HEK293 (cell line): ENCODE measurements at regions not wholly inside any gene's neighbourhood (a gene's known extent, or its start where the extent isn't known, plus 50 kb on each side); places are given as distances from the start of the nearest gene placed in this dataset.

Experiments
- CTCF ChIA-PET: fragments of 350-600 bp; formaldehyde crosslinking; extraction: SDS; loops from one replicate; lab custom pipeline; 2021; ENCODE audit warnings: antibody characterized with exemption; lab: Yijun Ruan, JAX
- POLR2A ChIA-PET: fragments of 300-600 bp; formaldehyde crosslinking; extraction: SDS; loops from one replicate; lab custom pipeline; 2020; ENCODE audit warnings: antibody characterized with exemption, inconsistent platforms; lab: Yijun Ruan, JAX
- H3K27ac ChIP-seq: fragments of 200-500 bp; sonication (Bioruptor generic); 2 replicates; pipeline ENCODE4 v1.5.1; 2014; ENCODE audit warnings: low read depth, low read length, control low read depth, inconsistent platforms; ENCODE audit errors: extremely low read depth
- H3K36me3 ChIP-seq, 2 experiments: fragments of 200-500 bp in 1 of 2; sonication (Bioruptor generic) in 1 of 2; 1 replicate in 1 of 2; 2 replicates in 1 of 2; pipeline ENCODE4 v1.5.1; 2014 to 2017; ENCODE audit warnings: inconsistent platforms in 2 of 2, low read length in 2 of 2; ENCODE audit not compliant: control insufficient read depth in 2 of 2, insufficient read depth in 1 of 2
- H3K4me1 ChIP-seq: fragments of 200-500 bp; sonication (Bioruptor generic); 2 replicates; pipeline ENCODE4 v1.5.1; 2014; ENCODE audit warnings: mild to moderate bottlenecking, low read length, inconsistent platforms; ENCODE audit not compliant: control insufficient read depth, insufficient read depth
- H3K4me3 ChIP-seq: 2 replicates; pipeline ENCODE4 v1.5.1; 2011; ENCODE audit warnings: low read depth, mild to moderate bottlenecking, control low read depth, low read length, moderate library complexity
- H3K9me3 ChIP-seq: fragments of 200-500 bp; sonication (Bioruptor generic); 2 replicates; pipeline ENCODE4 v1.5.1; 2014; ENCODE audit warnings: low read depth, low read length, inconsistent platforms; ENCODE audit not compliant: control insufficient read depth, insufficient read depth
- ATF2 ChIP-seq: fragments of 450-650 bp; formaldehyde crosslinking; IDR thresholded peaks from 2 replicates; pipeline ENCODE4 v1.5.1; 2016; ENCODE audit warnings: missing biosample characterization, missing genetic modification characterization, low read depth
- GLI4 ChIP-seq: fragments of 450-650 bp; formaldehyde crosslinking; IDR thresholded peaks from 2 replicates; pipeline ENCODE4 v1.5.1; 2016; ENCODE audit warnings: missing biosample characterization, missing genetic modification characterization
- INSM2 ChIP-seq: fragments of 450-650 bp; formaldehyde crosslinking; IDR thresholded peaks from 2 replicates; pipeline ENCODE4 v1.5.1; 2016; ENCODE audit warnings: missing biosample characterization, missing genetic modification characterization
- KLF16 ChIP-seq: fragments of 450-650 bp; formaldehyde crosslinking; IDR thresholded peaks from 2 replicates; pipeline ENCODE4 v1.5.1; 2017; ENCODE audit warnings: missing biosample characterization, missing genetic modification characterization
- KLF8 ChIP-seq: fragments of 450-650 bp; formaldehyde crosslinking; IDR thresholded peaks from 2 replicates; pipeline ENCODE4 v1.5.1; 2016; ENCODE audit warnings: missing biosample characterization, missing genetic modification characterization
- PRDM6 ChIP-seq: fragments of 450-650 bp; formaldehyde crosslinking; IDR thresholded peaks from 2 replicates; pipeline ENCODE4 v1.5.1; 2017; ENCODE audit warnings: missing biosample characterization, missing genetic modification characterization
- ZFP37 ChIP-seq: fragments of 450-650 bp; formaldehyde crosslinking; IDR thresholded peaks from 2 replicates; pipeline ENCODE4 v1.5.1; 2016; ENCODE audit warnings: missing biosample characterization, missing genetic modification characterization
- ZNF157 ChIP-seq: fragments of 450-650 bp; formaldehyde crosslinking; IDR thresholded peaks from 2 replicates; pipeline ENCODE4 v1.5.1; 2016; ENCODE audit warnings: missing biosample characterization, missing genetic modification characterization
- ZNF174 ChIP-seq: fragments of 450-650 bp; formaldehyde crosslinking; IDR thresholded peaks from 2 replicates; pipeline ENCODE4 v1.5.0; 2017; ENCODE audit warnings: missing biosample characterization, mild to moderate bottlenecking, missing genetic modification characterization
- ZNF19 ChIP-seq: fragments of 450-650 bp; formaldehyde crosslinking; IDR thresholded peaks from 2 replicates; pipeline ENCODE4; 2016; ENCODE audit warnings: missing biosample characterization, missing genetic modification characterization, low read depth
- ZNF404 ChIP-seq: fragments of 450-650 bp; formaldehyde crosslinking; IDR thresholded peaks from 2 replicates; pipeline ENCODE4 v1.5.1; 2017; ENCODE audit warnings: missing biosample characterization, missing genetic modification characterization
- ZNF548 ChIP-seq: fragments of 450-650 bp; formaldehyde crosslinking; IDR thresholded peaks from 2 replicates; pipeline ENCODE4 v1.5.1; 2016; ENCODE audit warnings: missing biosample characterization, missing genetic modification characterization
- ZNF555 ChIP-seq: fragments of 450-650 bp; formaldehyde crosslinking; conservative IDR thresholded peaks from 2 replicates; pipeline ENCODE4 v1.5.1; 2017; ENCODE audit warnings: missing biosample characterization, mild to moderate bottlenecking, missing genetic modification characterization, inconsistent platforms
- ZNF561 ChIP-seq: fragments of 450-650 bp; IDR thresholded peaks from 2 replicates; pipeline ENCODE4 v1.5.1; 2018; ENCODE audit warnings: missing biosample characterization, missing genetic modification characterization, borderline replicate concordance
- ZNF785 ChIP-seq: fragments of 450-650 bp; formaldehyde crosslinking; IDR thresholded peaks from 2 replicates; pipeline ENCODE4 v1.5.1; 2016; ENCODE audit warnings: missing biosample characterization, missing genetic modification characterization
- ZSCAN23 ChIP-seq: fragments of 450-650 bp; formaldehyde crosslinking; IDR thresholded peaks from 2 replicates; pipeline ENCODE4 v1.5.1; 2016; ENCODE audit warnings: missing biosample characterization, missing genetic modification characterization
- ZSCAN4 ChIP-seq: fragments of 450-650 bp; formaldehyde crosslinking; IDR thresholded peaks from 2 replicates; pipeline ENCODE4 v1.5.1; 2017; ENCODE audit warnings: missing biosample characterization, missing genetic modification characterization

- H3K4me3 ChIP-seq = no peak overlapping the region
- TF ChIP-seq ZFP37 (tag by site-specific recombination) = no peak
- TF ChIP-seq GLI4 (tag by site-specific recombination) = no peak
- no peak for TF ChIP-seq ATF2 (tag by site-specific recombination)
- no peak for TF ChIP-seq PRDM6 (tag by site-specific recombination)
- TF ChIP-seq ZNF174 = no peak
- TF ChIP-seq ZNF404 = no peak
- no peak for TF ChIP-seq ZNF157 (tag by site-specific recombination)
- no peak for TF ChIP-seq ZNF548 (tag by site-specific recombination)
- no peak for TF ChIP-seq KLF16 (tag by site-specific recombination)
- no peak for TF ChIP-seq ZNF555 (tag by site-specific recombination)
- no peak for TF ChIP-seq ZSCAN4 (tag by site-specific recombination)
- TF ChIP-seq ZNF19 = no peak
- TF ChIP-seq KLF8 (tag by site-specific recombination) = no peak
- no peak for TF ChIP-seq ZNF561 (tag by site-specific recombination)
- no peak for TF ChIP-seq ZSCAN23 (tag by site-specific recombination)
- TF ChIP-seq ZNF785 (tag by site-specific recombination) = no peak
- no peak overlapping the region for H3K27ac ChIP-seq
- POLR2A ChIA-PET = no interaction called here
- H3K9me3 ChIP-seq = no peaks in the 10 kb centered on the region
- no peaks in the 10 kb centered on the region for H3K4me1 ChIP-seq
- no peaks in the 10 kb centered on the region; a peak in 1 of 3 replicates for H3K36me3 ChIP-seq
- CTCF ChIA-PET = no interaction called here
Observed at GRCh38 chr2:215668378-215668775, 232.5 kb upstream of the FN1 start.

- CTCF ChIA-PET = no interaction called here
- H3K27ac ChIP-seq = no peak overlapping the region
- TF ChIP-seq INSM2 = no peak
- no peaks in the 10 kb centered on the region for H3K36me3 ChIP-seq
- POLR2A ChIA-PET = no interaction called here
- no peak overlapping the region for H3K4me3 ChIP-seq
- no peaks in the 10 kb centered on the region for H3K4me1 ChIP-seq
- no peaks in the 10 kb centered on the region for H3K9me3 ChIP-seq
Observed at GRCh38 chr2:215667585-215668377, 231.9 kb upstream of the FN1 start.
